ENCODE measurements at regions not wholly inside any gene's neighbourhood (a gene's known extent, or its start where the extent isn't known, plus 50 kb on each side); places are given as distances from the start of the nearest gene placed in this dataset.
"Not testable (repeated sequence)": the region's sequence is repeated elsewhere in the genome, so short reads cannot be mapped to it uniquely, and the experiment has no call there.

DNA sequence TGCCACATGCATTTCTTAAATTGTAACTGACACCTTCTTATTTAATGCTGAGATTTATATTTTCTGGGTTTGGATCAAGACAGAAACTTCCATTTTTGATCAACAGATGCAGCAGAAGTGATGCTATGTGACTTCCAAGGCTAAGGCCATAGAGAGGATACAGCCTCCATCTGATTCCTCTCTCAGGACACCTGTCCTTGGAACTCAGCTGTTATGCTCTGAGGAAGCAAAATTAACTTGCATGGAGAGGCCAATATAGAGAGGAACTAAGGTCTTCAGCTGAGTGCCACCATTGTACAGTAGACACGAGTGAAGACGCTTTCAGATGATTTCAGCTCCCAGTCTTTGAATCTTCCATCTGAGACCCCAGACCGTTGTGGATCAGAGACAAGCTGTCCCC lies 296.9 kb upstream of the TBL1XR1 start:
- no peaks in the 10 kb centered on the region for H3K36me3 ChIP-seq (ENCODE audit: insufficient read depth)
- no peak for DNase-seq (ENCODE audit: extremely low spot score)
- no peak overlapping the region for H3K4me3 ChIP-seq (ENCODE audit: low read depth, low read length)
- no peaks in the 10 kb centered on the region for H3K4me1 ChIP-seq (ENCODE audit: insufficient read depth)
- 98% methylated on average over 3 of the region's 3 CpGs for WGBS
- H3K27ac ChIP-seq (ENCODE audit: low read depth): no peak overlapping the region

DNA sequence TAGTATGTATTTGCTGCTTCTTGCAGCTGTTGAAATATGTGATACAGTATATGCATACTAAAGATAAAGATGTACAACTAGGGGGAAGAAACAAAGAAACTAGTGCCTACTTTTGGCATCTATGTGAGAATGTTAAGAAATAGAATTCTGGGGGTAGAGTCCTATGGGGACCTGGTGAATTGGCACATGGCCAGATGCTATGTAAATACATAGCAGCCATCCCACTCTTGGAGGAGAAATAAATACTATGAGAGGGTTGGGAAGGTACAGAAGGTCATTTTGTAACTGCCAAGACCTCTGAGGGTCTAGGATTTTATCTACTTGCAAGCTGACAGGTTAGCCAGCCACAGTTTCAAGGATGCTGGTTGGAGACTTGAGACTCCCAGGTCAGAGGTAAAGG lies 298.3 kb upstream of the TBL1XR1 start:
- no peak for DNase-seq (ENCODE audit: extremely low spot score)
- H3K4me1 ChIP-seq (ENCODE audit: insufficient read depth): no peaks in the 10 kb centered on the region
- H3K4me3 ChIP-seq (ENCODE audit: low read depth, low read length): no peak overlapping the region
- H3K36me3 ChIP-seq (ENCODE audit: insufficient read depth): no peaks in the 10 kb centered on the region
- no peak overlapping the region for H3K27ac ChIP-seq (ENCODE audit: low read depth)

DNA sequence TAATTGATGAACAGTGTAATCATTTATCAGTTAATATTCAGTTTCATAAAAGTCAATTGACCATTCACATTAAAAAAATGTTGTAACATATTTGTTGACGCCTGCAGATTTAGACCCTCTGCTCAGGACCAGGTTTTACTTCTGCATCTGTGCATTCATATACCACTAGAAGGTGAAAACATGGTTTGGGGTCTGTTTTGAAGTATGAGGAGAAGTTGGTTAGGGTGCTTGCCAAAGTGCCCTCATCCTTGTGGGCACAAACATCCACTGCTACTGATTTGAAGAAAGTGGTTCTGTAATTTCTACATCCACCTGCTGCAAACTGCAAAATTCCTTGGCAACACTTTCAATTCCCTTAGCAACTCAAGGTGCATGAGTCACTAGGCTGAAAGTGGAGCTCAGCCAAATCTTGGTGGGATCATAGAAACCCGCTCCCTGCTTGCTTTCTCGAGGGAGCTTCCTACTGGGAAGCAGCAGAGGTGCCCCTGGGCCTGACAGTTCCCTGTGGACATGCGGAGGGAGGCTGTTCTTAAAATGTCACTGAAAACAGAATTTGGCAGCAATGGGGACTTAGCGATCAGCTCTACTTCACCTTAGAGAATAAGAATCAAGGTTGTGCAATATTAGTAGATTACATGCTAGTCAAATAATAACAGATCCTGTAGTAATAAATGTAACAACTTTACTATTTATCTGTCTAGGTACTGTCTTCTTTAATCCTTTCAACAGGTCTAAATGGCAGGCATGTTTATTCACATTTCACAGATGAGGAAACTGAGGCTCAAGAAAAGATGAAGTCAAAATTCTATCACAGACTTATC lies 301.0 kb upstream of the TBL1XR1 start:
- no peak for DNase-seq (ENCODE audit: extremely low spot score)
- 78% methylated on average over 5 of the region's 5 CpGs for WGBS
- H3K4me3 ChIP-seq (ENCODE audit: low read depth, low read length): no peak overlapping the region

DNA sequence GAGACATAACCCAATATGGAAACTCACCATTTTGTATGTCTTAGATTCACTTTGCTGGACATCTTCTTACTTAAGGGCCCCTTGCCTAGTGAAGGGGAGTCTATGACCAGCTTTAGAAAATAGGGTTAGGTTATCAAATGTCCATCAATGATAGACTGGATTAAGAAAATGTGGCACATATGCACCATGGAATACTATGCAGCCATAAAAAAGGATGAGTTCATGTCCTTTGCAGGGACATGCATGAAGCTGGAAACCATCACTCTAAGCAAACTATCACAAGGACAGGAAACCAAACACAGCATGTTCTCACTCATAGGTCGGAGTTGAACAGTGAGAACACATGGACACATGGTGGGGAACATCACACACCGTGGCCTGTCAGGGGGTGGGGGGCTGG lies 301.8 kb upstream of the TBL1XR1 start:
- not testable (repeated sequence) for H3K27ac ChIP-seq (ENCODE audit: low read depth); H3K36me3 ChIP-seq (ENCODE audit: insufficient read depth); H3K4me3 ChIP-seq (ENCODE audit: low read depth, low read length); H3K4me1 ChIP-seq (ENCODE audit: insufficient read depth); DNase-seq (ENCODE audit: extremely low spot score)
- WGBS: 97% methylated on average over 2 of the region's 2 CpGs

More for the DNA sequence above, 301.0 kb upstream of the TBL1XR1 start:
- Histone ChIP-seq H3K4me1 (ENCODE audit: insufficient read depth) (no peaks in the 10 kb centered on the region), H3K27ac (ENCODE audit: low read depth) (no peak overlapping the region), H3K36me3 (ENCODE audit: insufficient read depth) (no peaks in the 10 kb centered on the region)

DNA sequence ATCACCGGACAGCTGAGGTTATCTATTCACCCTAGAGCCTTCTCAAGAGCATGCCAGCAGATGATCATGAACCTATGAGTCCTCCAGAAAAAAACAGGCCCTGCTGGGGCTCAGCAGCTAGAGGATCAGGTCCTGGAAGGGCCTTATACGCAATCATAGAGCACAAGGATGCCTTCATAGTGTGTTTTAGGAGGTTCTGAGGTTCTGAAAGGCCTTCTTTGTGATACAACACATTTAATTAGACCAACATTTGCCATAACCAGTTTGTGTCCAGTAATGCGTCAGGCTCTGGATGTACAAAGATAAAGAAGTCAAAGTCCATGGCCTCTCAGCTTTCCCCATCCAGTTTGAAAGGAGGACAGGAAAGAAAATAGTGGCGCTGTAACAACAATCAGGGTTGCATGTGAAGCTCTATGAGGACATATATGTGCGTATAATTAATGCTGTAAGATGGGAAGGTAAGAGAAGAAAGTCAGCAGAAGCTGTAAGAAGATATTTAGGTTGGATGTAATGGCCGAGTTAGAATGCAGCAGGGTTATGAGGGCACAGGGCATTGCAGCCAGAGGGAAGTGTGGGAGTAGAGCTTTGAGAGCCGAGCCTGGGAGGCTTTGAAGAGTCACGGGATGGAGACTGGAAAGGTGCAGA lies 302.6 kb upstream of the TBL1XR1 start:
- no peak for DNase-seq (ENCODE audit: extremely low spot score)
- WGBS: 95% methylated on average over 8 of the region's 8 CpGs
- Histone ChIP-seq H3K36me3 (ENCODE audit: insufficient read depth) (no peaks in the 10 kb centered on the region), H3K4me3 (ENCODE audit: low read depth, low read length) (no peak overlapping the region), H3K4me1 (ENCODE audit: insufficient read depth) (no peaks in the 10 kb centered on the region), H3K27ac (ENCODE audit: low read depth) (no peak overlapping the region)

DNA sequence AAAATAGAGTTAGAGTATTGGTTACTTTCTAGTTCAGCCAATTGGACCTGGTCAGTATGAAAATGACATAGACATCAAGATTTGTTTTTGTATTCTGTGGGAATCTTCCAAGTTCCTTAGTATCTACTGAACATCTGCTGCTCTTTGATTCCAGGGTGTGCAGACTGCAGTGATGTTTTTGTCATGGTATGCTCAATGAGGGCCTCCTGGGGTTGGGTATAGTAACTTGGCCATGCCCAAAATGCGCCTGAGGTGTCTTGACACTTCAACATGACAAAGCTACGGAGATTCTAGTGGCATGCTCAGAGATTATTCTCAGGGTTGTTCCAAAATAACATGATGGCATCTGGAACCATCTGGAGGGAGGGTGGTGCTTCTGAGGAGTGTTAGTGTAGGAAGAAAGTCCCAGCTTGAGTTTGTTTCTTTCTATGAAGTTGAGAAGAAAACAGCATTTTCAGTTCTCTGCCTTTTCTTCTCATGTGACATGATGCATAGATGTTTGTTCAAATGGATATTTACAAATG lies 313.5 kb upstream of the TBL1XR1 start:
- Histone ChIP-seq H3K4me1 (ENCODE audit: insufficient read depth) (no peaks in the 10 kb centered on the region), H3K4me3 (ENCODE audit: low read depth, low read length) (no peak overlapping the region), H3K36me3 (ENCODE audit: insufficient read depth) (no peaks in the 10 kb centered on the region), H3K27ac (ENCODE audit: low read depth) (no peak overlapping the region)
- 81% methylated on average over 2 of the region's 2 CpGs for WGBS
- DNase-seq (ENCODE audit: extremely low spot score): no peak

DNA sequence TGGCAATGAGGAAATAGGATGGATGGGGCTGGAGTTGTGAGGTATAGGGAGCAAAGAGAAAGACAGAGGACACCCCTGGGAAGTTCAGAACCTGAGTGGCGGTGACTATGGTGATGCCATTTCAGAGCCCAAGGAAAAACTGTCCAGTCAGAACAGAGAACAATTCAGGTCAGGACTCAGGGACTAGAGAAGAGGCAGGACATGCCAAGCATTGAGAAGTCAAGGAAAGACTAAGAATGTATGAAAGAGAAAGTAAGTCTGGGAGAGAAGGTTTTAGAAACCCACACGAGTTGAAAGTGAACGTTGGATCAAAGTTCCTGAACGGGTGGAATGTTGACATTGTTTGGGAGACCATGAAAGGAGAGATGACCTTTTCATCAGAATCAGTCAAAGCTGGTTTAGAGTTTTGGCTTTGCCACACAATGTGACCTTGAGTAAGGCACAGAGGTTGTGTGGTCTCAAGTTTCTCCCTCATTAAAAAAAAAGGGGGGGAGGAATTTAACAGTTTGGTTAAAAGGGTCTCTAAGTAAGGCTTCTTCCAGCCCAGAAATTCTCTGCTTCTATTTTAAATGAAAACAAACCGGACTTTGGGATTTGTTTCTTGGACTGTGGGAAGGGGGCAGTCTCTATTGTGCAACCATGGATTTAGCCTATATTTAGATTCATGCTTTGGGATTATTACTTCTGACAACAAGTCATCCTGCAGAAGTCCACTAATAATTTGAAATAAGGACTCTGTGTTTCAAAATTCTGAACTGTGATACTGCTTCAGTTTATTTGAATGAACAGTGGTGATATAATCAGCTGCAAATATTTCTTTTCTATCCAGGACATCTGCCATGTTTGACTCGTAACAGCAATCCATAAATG lies 315.9 kb upstream of the TBL1XR1 start:
- no peak for DNase-seq (ENCODE audit: extremely low spot score)
- H3K4me3 ChIP-seq (ENCODE audit: low read depth, low read length): no peak overlapping the region
- H3K36me3 ChIP-seq (ENCODE audit: insufficient read depth): no peaks in the 10 kb centered on the region
- no peak overlapping the region for H3K27ac ChIP-seq (ENCODE audit: low read depth)
- WGBS: 53% methylated on average over 6 of the region's 6 CpGs
- no peaks in the 10 kb centered on the region for H3K4me1 ChIP-seq (ENCODE audit: insufficient read depth)

DNA sequence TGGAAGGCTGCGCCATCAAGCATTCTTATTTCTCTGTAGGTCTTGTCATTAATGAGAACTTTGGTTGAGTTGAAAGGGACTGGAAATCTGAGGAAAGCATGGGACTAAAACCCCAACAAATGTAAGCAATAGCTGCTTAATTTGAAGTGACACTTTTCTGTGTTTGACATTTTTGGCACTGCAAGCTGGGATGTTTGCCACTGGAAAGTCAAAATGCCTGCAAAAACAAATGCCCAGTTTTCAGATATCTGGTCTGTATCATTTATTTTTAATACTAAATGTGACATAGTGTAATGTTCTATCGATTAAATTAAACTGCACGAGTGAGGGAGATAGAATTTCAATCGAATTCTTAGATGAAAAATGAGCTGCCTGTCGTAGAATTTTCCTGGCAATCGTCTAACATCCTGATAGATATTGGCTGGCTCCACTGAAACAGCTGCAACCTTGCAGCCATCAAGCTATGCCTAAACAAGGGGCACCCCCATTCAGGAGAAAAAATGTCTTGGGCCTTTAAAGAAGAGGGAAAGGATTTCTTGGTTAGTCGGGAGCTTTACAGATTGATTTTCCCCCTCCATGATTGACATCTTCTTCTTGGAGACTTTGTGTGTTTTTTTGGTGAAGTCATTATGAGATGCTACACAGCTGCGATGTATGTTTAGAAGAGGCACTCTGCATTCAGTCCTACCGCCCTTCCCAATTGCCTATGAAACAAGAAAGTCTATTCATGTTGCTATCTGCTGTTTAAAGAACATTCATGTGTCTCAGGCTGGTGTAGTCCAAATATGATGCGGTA lies 316.7 kb upstream of the TBL1XR1 start:
- H3K27ac ChIP-seq (ENCODE audit: low read depth): no peak overlapping the region
- WGBS: 60% methylated on average over 10 of the region's 10 CpGs

DNA sequence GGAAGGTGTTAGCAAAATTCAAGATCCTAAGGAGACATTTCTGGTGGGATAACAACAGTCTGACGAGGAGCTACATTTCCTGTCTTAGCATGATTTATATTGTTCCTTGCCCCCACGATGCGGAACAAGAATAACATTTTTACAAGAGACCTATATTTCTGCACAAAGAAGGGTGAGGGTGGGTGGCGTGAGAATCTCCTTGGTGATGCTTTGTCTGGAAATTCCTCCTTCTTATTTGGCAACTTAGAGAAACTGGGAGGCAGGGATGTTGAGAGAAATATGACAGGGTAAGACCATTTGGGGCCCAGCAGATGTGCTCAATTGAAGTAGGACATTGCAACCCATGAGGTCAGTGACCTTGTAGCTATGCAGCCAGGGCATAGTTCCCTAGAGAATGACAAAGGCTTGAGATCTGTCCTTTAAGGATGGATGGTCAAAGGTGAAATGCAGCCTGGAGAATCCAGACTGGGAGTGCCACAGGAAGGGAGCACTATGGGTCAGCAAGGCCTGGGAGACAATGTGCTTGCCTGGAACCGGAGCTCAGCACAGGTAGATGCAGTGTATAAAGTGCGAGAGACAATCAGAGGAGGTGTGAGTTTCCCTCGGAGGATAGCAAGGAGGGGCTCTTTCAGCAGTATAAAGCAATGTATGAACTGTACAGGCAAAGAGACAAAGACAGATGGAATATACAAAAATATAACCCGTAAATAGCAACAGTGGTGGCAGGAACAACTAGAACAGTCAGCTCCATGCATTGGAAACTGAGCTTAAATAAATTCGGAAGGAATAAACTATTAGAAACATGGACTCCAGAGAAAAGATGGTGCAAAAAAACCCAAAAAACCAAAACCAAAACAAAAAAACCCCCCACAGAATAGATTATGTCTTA lies 317.6 kb upstream of the TBL1XR1 start:
- 84% methylated on average over 9 of the region's 9 CpGs for WGBS
- Histone ChIP-seq H3K4me3 (ENCODE audit: low read depth, low read length) (no peak overlapping the region), H3K27ac (ENCODE audit: low read depth) (no peak overlapping the region), H3K4me1 (ENCODE audit: insufficient read depth) (no peaks in the 10 kb centered on the region), H3K36me3 (ENCODE audit: insufficient read depth) (no peaks in the 10 kb centered on the region)
- no peak for DNase-seq (ENCODE audit: extremely low spot score)

More for the DNA sequence above, 316.7 kb upstream of the TBL1XR1 start:
- Histone ChIP-seq H3K36me3 (ENCODE audit: insufficient read depth) (no peaks in the 10 kb centered on the region), H3K4me3 (ENCODE audit: low read depth, low read length) (no peak overlapping the region), H3K4me1 (ENCODE audit: insufficient read depth) (no peaks in the 10 kb centered on the region)
- DNase-seq (ENCODE audit: extremely low spot score): no peak

DNA sequence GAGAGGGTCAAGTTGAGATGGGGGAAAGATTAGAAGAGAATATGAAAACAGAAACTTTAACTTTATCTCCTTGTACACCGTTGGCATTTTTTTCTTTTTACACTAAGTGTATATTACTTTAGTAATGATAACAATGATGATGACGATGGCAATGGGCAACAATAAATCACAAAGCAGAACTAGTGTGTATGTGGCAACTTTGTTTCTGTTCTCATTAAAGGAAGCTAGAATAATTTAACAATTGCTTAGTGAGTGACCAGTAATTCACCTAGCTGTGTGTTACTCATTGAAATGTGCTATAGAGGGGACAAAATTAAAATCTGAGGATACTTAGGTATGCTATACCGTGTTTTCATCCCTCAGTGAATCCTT lies 318.5 kb upstream of the TBL1XR1 start:
- Histone ChIP-seq H3K4me1 (ENCODE audit: insufficient read depth) (no peaks in the 10 kb centered on the region), H3K4me3 (ENCODE audit: low read depth, low read length) (no peak overlapping the region), H3K36me3 (ENCODE audit: insufficient read depth) (no peaks in the 10 kb centered on the region), H3K27ac (ENCODE audit: low read depth) (no peak overlapping the region)
- DNase-seq (ENCODE audit: extremely low spot score): no peak
- 65% methylated on average over 3 of the region's 3 CpGs for WGBS

DNA sequence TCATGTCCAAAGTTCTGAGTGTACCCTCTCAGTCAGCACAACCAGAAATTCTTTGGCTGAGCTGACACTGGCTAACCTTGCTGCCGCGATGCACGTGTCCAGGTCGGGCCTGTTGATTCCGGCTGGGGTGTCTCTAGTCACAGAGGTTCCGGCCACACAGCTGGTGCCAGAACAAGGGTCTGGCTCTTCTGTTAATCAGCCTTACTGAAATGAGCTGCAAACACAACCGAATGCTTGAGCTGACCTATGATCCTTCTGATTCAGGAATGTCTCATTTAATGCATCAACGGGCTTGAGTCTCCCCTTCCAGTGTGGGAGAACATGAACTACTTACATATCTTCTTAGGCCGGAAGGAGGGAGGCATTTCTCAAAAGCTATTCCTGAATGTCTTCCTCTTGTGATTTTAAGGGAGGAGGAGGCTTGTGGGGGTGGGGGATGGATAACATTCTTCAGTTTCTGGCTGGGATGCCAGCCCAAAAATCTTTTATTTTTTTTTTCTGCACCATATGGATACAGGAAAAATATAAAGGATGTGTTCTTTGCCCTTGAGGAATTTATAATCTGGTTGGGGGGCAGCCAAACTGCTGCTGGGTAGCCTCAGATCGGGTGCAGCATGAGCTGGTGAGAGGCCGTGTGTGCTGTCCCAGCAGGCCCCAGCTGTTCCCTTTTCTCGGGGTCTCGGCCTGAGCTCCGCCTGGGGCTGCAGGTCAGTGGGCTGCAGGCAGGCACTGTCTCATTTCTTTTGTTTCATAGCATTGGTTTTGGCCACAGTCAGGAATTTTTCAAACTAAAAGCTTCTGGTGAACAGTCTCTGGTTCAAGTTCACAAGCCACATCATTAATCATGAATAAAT lies 319.1 kb upstream of the TBL1XR1 start:
- H3K4me1 ChIP-seq (ENCODE audit: insufficient read depth): no peaks in the 10 kb centered on the region
- no peaks in the 10 kb centered on the region for H3K36me3 ChIP-seq (ENCODE audit: insufficient read depth)
- peak; percentile 62 for DNase-seq (ENCODE audit: extremely low spot score)
- 44% methylated on average over 14 of the region's 14 CpGs for WGBS
- H3K4me3 ChIP-seq (ENCODE audit: low read depth, low read length): no peak overlapping the region
- no peak overlapping the region for H3K27ac ChIP-seq (ENCODE audit: low read depth)

DNA sequence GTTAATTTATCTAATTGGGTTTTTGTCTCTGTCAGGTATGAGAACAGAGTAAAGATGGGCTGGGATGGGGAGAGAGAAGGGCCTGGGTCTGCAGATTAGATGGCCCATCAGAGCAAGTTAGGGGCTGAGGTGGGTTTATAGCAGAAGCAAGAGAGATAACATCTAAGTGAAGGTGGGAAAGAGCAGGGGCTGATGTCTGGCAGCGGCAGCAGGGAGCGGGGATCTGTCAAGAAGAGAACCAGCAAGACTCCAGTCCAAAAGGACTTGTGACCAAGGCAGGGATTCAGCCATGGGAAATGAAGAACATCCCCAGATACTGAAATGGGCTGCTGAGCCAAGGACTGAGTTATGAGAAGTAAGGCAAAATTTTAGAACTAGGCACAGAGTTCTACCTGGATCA lies 320.6 kb upstream of the TBL1XR1 start:
- WGBS: 100% methylated on average over 2 of the region's 2 CpGs
- no peak for DNase-seq (ENCODE audit: extremely low spot score)

More for the DNA sequence above, 320.6 kb upstream of the TBL1XR1 start:
- no peak overlapping the region for H3K4me3 ChIP-seq (ENCODE audit: low read depth, low read length)
- H3K36me3 ChIP-seq (ENCODE audit: insufficient read depth): no peaks in the 10 kb centered on the region
- no peaks in the 10 kb centered on the region for H3K4me1 ChIP-seq (ENCODE audit: insufficient read depth)
- H3K27ac ChIP-seq (ENCODE audit: low read depth): no peak overlapping the region

Data from urinary bladder (tissue), 3 donors.